Retina (tissue), 1 donor: ENCODE measurements at regions not wholly inside any gene's neighbourhood (a gene's known extent, or its start where the extent isn't known, plus 50 kb on each side); places are given as distances from the start of the nearest gene placed in this dataset.
A peak's percentile ranks its signal among the peaks of the same experiment; 100 is the strongest.

Experiments
- DNase-seq: peaks from one replicate; pipeline ENCODE4 v3.0.0-alpha.2; 2016

- DNase-seq: no peak
Measured at GRCh38 chr5:4866131-4866659, 273.9 kb upstream of the ADAMTS16 start.

GRCh38 chr5:4866817-4867216, 273.3 kb upstream of the ADAMTS16 start:
- DNase-seq: no peak

- DNase-seq: peak; percentile 51
Measured at GRCh38 chr5:4868140-4868735, 271.9 kb upstream of the ADAMTS16 start.

DNA sequence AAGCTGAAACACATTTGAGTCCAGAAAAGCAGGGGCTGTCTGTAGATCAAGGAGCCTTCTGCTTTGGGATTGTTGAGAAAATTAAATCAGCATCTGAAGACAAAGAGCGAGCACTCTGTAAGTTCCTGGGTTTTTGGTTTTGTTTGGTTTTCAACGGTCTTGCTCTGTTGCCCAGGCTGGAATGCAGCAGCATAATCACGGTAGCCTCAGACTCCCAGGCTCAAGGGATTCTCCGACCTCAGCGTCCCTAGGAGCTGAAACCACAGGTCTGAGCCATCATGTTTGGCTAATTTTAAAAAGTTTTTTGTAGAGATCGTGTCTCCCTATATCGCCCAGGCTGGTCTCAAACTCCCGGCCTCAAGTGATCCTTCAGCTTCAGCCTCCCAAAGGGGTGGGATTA, 266.5 kb upstream of the ADAMTS16 start:
- DNase-seq: no peak

GRCh38 chr5:4874097-4874496, 266.0 kb upstream of the ADAMTS16 start:
- no peak for DNase-seq

- DNase-seq: no peak
Measured at GRCh38 chr5:4875942-4876341, 264.2 kb upstream of the ADAMTS16 start.

DNA sequence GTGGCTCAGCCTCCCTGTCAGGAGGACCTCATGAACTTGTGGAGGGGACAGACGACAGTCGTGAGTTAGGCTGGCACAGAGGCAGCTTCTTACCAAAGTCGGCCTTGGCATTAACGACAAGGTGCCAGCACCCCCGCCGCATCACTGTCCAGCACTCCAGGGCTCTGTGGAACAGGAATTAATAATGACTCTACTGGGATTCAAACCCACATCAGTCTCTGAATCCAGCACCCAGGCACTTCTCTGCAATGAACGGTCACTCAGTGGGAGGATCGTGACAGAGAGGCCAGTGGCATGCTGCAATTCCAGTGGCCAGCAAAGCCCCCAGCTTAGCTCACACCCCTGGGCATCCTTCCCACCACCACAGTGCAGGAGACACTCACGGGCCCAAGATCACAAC, 263.3 kb upstream of the ADAMTS16 start:
- no peak for DNase-seq

DNA sequence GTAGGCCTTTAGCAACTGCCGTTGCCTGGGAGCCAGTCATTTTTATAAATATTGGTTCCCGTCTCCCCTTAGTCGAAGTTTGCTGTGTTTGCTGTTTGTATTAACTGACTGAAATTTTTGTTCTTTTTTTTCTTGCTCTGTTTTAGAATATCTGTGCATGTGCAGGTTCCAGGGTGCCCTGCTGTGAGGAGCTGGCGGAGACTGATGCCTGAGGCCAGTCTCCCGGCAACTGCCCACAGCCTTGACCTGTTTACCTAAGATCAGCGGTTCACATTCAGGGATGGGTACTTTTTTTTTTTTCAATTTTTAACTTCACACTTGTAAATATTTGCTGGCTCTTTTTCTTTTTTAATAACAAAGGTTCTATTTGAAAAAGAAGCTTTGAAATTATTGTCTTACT, 262.6 kb upstream of the ADAMTS16 start:
- DNase-seq: no peak

GRCh38 chr5:4879075-4879474, 261.1 kb upstream of the ADAMTS16 start:
- no peak for DNase-seq

DNA sequence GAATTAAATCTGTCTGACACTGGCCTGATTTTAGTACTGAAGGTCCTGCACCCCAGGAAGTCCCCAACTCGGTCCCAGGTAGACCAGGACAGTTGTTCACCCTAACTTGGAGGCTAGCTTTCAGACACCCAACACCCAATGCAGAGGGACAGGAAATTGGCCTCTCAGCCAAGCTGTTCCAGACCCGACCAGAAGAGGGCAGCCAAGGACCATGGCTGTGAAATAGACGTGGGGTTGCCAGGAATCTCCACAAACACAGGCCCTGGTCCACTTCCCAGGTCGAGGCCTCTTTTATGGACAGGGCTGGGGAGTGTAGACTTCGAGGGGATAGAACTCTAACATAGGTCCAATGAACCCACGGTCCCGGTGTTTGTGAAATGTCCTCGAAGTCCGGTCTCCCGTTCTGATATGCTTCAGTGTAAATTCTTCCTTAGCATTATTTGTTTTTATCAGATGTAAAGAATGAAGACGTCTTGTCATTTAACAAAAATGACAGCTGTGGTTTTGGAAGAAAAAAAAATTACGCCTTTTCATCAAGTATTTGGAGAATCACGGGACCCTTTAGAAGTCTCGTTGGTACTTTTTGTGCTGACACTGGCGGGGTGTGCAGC, 260.3 kb upstream of the ADAMTS16 start:
- DNase-seq: peak; percentile 89

DNA sequence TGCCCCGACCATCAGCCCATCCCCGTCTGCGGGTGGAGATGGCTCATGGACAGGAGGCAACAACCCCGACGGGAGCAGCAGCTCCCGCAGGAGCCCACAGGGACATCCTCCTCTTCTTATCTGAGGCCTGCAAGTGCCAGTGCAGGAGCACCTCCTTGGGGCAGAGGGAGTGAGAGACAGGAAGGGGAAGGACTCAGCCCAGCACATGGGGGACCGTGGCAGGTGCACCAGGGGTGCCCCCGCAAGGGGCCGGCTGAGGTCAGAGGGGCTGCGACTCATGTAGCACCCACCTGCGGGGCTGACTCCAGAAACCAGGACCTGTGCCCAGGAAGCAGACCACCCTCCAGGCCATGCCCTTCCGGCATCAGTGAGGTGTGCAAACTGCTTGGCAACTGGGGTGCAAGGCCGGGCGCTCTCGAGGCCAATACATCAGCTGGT, 259.8 kb upstream of the ADAMTS16 start:
- no peak for DNase-seq

DNA sequence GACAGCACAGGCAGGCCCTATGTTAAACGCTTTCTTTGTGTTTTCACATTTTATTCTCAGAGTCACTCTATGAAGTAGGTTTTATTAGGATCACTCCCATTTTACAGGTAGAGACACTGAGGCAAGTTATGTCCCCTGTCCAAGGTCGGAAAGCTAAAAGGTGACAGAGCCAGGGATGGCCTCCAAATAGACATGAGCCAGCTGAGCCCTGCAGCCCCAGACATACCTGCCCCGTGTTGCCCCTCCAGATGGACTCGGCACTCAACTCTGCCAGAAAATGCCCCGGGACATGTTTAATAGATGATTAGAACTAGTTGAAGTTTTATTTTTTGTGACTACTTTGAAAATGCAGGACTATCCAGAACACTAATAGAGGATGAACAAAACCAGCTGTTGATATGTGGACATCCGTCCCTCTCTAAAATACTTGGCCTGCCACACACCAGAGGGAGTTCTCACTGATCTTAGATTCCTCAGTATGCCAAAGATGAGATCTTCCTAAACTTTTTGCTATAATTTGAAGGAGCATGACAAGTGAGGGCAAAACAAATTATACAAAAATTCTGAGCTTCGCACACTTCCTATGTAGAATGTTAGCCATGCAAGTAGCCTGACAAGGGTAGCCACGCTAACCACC, 258.6 kb upstream of the ADAMTS16 start:
- no peak for DNase-seq

GRCh38 chr5:4882186-4882585, 257.9 kb upstream of the ADAMTS16 start:
- DNase-seq: no peak

GRCh38 chr5:4883360-4883759, 256.8 kb upstream of the ADAMTS16 start:
- DNase-seq: no peak

- DNase-seq: no peak
Measured at GRCh38 chr5:4893063-4893744, 246.9 kb upstream of the ADAMTS16 start.

DNA sequence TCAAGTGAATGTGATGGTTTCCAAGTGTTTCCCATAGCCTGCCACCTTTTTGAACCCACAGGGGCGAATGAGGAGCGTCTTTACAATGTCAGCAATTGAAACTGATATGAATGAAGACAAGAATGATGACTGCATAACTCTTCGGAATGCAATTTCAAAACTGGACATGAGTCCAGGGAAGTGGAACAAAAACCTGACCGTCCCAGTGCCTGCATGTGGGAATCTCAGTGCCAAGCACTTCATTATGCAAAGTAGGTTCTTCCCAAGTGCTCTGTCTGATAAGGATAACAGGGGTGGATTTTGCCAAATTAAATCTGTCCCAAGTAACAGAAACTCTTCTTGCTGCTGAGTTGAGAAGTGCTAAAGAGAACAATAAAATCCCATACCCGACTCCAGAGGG, 243.8 kb upstream of the ADAMTS16 start:
- no peak for DNase-seq

DNA sequence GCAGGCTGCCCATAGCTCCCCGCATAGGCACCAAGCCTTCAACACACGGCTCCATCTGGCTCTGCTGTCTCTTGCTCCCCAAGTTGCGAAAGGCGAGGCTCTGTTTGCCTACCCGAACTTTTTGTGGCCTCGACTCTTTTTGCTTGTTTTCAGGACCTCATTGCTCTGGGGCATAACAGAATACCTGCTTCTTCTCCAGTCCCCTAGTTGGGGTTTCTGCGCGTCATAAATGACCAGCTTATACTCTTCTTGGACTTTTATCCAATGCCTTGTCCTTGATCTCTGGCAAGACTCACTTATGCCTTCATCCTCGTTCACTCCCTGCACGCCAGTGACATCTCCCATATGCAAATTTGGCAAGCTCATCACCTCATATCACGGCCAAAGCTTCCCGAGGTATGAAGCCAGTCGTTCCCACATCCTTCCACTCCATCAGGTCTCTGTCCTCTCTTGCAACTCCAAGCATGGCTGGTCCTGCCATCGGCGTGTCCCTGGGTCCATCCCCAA, 238.8 kb upstream of the ADAMTS16 start:
- no peak for DNase-seq

DNA sequence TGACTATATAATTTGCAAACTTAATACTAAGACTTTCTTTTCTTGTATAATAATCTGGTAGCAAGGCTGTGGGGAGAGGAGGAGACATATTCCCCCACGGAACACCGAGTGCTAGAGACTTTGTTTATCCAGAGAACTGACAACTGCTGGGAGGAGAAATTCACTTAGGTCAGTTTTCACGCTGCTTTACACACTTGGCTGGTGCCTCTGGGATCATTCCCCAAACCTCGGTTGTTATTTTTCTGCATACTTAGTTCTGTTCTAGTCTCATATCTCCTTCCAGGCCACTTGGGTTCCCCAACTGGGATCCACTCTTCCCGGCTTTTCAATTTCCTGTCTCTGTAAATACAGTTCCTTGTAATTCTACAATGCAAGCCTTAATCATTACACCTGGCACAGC, 238.2 kb upstream of the ADAMTS16 start:
- DNase-seq: no peak

DNA sequence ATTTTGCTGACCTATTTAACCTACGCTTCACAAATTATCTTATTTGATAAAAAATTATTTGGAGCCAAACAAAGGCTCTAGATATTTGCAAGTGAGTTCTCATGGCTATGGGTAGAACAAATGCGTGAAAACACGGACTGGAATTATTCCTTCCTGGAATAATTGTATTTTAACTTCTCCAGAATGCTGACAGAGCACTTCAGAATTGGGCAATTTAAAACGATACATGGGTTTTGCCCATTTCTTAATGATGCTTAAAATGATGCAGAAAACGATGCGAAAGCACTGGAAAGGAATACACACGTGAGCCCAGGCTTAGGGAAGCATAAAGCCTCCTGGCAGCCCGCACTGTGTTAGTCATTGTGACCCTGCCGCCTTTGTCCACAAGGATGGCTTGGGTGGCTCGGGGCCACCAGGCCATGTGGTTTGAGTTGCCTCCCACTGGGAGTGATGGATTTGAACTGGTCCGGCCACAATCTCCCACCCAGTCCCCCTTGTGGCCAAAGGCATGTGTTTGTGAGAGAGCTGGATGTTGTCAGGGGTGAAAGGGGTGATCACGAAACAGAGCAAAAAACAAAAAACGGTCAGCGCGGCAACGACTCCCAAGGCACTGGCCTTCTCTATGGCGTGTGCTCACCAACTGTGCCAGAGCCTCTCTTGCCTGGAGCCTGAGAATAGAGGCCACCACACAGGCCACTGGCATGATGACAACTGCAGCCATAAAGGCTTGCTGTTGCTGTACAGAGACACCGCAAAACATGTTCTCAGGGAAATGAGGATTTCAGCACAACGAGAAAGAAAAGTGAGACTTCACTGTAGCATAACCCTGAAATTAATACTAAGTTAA, 234.2 kb upstream of the ADAMTS16 start:
- no peak for DNase-seq

- DNase-seq: no peak
Measured at GRCh38 chr5:4906786-4907185, 233.3 kb upstream of the ADAMTS16 start.

DNA sequence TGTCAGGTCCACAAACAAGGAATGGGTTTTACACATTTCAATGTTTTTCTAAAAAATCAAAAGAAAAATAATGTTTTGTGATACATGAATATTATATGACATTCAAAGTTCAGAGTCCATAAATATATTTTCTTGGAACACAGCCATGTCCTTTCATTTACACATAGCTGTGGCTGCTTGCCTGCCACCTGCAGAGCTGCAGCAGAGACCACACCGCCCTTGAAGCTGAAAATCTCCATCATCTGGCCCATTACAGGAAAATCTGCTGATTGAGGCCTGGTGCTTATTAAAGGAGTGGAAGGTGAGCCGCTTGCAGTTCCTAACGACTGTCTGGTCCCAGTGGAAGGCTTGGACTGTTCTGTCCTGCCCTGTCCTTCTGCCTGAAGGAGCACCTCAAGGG, 232.6 kb upstream of the ADAMTS16 start:
- no peak for DNase-seq

DNA sequence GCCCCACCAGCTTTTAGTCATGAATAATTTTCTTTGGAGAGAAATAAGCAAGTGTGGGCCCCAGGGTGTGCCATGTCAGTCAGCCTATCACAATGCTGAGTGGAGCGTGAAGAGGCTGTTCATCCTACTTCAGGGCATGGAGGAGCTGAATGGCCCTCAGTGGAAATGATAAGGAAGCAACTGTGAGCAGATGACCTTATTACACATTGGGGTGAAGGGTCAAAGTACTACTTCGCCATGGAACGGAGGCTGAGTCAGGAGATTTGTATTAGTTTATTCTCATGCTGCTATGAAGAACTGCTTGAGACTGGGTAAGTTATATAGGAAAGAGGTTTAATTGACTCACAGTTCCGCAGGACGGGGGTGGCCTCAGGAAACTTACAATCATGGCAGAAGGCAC, 231.0 kb upstream of the ADAMTS16 start:
- DNase-seq: no peak
